ENCODE measurements at regions not wholly inside any gene's neighbourhood (a gene's known extent, or its start where the extent isn't known, plus 50 kb on each side); places are given as distances from the start of the nearest gene placed in this dataset.

DNA sequence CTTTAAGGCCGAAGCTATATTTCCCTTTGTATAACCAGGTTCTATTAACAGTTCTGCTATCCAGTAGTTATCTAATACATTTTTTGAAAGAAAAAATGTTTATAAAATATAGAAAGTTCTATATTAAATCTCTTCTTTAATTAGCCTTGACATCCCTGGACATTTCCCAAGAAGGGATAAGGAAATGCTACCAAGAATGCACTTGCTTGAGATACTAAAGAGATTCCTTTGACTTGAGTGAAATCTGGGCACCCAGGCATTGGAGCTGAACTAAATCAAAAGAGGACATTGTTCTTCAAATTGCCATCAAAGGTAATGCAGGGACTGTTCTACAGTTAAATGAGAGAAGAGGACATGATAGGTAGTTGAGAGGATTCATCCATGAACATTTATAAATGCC is 535.9 kb upstream of the FAT3 start:
- intact Hi-C loops (cut with DNase I; ENCODE audit: low total_unique reads): no loop called here
- H3K36me3 ChIP-seq: no peaks in the 10 kb centered on the region
- no peak overlapping the region for H3K4me3 ChIP-seq
- H3K4me1 ChIP-seq: no peaks in the 10 kb centered on the region
- H3K27me3 ChIP-seq: no peaks in the 10 kb centered on the region
- DNase-seq: no peak
- TF ChIP-seq, protein P1, sequence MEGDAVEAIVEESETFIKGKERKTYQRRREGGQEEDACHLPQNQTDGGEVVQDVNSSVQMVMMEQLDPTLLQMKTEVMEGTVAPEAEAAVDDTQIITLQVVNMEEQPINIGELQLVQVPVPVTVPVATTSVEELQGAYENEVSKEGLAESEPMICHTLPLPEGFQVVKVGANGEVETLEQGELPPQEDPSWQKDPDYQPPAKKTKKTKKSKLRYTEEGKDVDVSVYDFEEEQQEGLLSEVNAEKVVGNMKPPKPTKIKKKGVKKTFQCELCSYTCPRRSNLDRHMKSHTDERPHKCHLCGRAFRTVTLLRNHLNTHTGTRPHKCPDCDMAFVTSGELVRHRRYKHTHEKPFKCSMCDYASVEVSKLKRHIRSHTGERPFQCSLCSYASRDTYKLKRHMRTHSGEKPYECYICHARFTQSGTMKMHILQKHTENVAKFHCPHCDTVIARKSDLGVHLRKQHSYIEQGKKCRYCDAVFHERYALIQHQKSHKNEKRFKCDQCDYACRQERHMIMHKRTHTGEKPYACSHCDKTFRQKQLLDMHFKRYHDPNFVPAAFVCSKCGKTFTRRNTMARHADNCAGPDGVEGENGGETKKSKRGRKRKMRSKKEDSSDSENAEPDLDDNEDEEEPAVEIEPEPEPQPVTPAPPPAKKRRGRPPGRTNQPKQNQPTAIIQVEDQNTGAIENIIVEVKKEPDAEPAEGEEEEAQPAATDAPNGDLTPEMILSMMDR (IDR thresholded peaks at IDR 0.05): no peak
- TF ChIP-seq POLR2A (IDR thresholded peaks at IDR 0.05): no peak
- no peaks in the 10 kb centered on the region for H3K9me3 ChIP-seq
- H3K27ac ChIP-seq: no peak overlapping the region

DNA sequence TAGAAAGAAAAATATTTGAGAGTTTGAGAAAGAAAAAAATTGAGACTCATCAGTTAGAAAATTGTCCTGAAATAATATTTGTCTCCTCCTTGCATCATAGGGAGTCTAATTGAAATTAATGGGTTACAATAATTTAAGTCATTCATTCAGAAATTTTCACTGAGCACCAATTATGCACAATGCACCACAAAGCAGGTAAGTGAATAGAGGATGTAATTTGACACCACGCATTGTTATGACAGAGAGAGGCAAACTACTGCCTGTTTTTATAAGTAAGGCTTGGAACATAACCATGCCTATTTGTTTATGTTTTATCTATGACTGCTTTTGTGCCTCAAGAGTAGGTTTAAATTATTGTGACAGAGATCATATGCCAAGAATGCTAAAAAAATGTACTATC is 537.9 kb upstream of the FAT3 start:
- TF ChIP-seq POLR2A (IDR thresholded peaks at IDR 0.05): no peak
- TF ChIP-seq, protein P1 (IDR thresholded peaks at IDR 0.05): no peak
- H3K27me3 ChIP-seq: no peaks in the 10 kb centered on the region
- H3K4me3 ChIP-seq: no peak overlapping the region
- no peaks in the 10 kb centered on the region for H3K9me3 ChIP-seq
- no peak overlapping the region for H3K27ac ChIP-seq
- H3K4me1 ChIP-seq: no peaks in the 10 kb centered on the region
- intact Hi-C loops (cut with DNase I; ENCODE audit: low total_unique reads): no loop called here
- DNase-seq: no peak
- H3K36me3 ChIP-seq: no peaks in the 10 kb centered on the region

DNA sequence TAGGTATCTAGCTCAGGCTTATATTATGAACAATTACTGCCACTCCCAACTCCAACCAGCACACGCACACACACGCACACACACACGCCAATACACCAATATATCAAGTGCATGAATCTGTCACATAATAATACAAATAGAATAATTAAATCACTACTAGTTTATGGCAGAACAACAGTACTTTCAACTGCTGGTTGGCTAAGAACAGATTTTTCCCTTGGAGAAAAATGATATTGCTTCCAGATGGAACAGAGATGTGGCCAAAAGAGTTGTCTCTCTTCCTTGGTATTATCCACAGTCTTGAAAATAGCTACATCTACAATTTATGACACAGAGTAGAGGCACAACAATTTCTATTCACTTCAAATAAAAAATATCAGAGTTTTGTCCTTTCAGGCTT is 538.3 kb upstream of the FAT3 start:
- Histone ChIP-seq H3K9me3 (no peaks in the 10 kb centered on the region), H3K4me3 (no peak overlapping the region), H3K27ac (no peak overlapping the region), H3K27me3 (no peaks in the 10 kb centered on the region), H3K4me1 (no peaks in the 10 kb centered on the region), H3K36me3 (no peaks in the 10 kb centered on the region)
- TF ChIP-seq, protein P1 (IDR thresholded peaks at IDR 0.05): no peak
- no peak for TF ChIP-seq POLR2A (IDR thresholded peaks at IDR 0.05)
- intact Hi-C loops (cut with DNase I; ENCODE audit: low total_unique reads): no loop called here
- DNase-seq: no peak

DNA sequence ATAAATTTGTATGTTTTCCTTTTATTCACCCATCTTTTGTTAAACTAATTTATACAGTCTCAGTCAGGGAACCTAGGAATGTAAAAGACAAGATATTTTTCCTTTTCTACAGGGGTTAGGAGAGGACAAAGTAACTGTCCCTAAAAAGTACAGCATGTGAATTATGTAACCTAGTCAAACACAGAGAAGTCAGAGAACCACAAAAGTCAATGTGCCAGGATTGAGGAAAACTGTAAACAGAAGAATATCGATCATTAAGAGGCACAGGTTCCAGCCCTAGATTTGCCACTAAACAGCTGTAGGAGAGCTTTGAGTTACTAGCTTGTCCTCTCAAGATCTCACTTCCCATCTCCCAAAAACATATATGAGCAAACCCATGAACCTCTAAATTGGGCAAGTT is 550.9 kb upstream of the FAT3 start:
- DNase-seq: no peak
- no peak for TF ChIP-seq POLR2A (IDR thresholded peaks at IDR 0.05)
- TF ChIP-seq, protein P1 (IDR thresholded peaks at IDR 0.05): no peak
- no peaks in the 10 kb centered on the region for H3K27me3 ChIP-seq
- no peak overlapping the region for H3K27ac ChIP-seq
- no peaks in the 10 kb centered on the region for H3K36me3 ChIP-seq
- intact Hi-C loops (cut with DNase I; ENCODE audit: low total_unique reads): no loop called here
- no peaks in the 10 kb centered on the region for H3K4me1 ChIP-seq
- H3K9me3 ChIP-seq: no peaks in the 10 kb centered on the region
- H3K4me3 ChIP-seq: no peak overlapping the region

DNA sequence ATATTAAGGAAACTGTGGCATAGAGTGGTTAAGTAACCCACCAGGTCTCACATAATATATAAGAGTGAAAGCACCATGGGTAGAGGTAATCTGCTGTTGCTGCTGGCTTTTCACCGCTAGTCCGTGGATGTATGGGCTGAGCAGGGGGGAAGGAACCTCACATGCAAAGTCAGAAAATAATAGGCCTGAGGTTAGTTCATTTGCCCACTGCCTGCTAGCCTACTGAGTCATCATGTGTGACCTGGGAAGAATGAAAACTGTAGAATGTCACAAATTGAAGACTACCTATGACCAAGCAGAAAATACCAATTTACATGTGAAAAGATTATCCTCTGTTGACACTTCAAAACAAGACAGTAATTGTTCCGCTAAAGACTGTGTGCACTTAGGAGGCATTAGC is 560.1 kb upstream of the FAT3 start:
- no peaks in the 10 kb centered on the region for H3K27me3 ChIP-seq
- no peak overlapping the region for H3K27ac ChIP-seq
- no peak for TF ChIP-seq POLR2A (IDR thresholded peaks at IDR 0.05)
- TF ChIP-seq, protein P1 (IDR thresholded peaks at IDR 0.05): no peak
- DNase-seq: no peak
- intact Hi-C loops (cut with DNase I; ENCODE audit: low total_unique reads): no loop called here
- no peak overlapping the region for H3K4me3 ChIP-seq
- H3K4me1 ChIP-seq: no peaks in the 10 kb centered on the region
- no peaks in the 10 kb centered on the region for H3K9me3 ChIP-seq
- no peaks in the 10 kb centered on the region for H3K36me3 ChIP-seq
